ENCODE measurements at regions not wholly inside any gene's neighbourhood (a gene's known extent, or its start where the extent isn't known, plus 50 kb on each side); places are given as distances from the start of the nearest gene placed in this dataset.

GRCh38 chr2:223386189-223386588, 216.0 kb downstream of the SCG2 start:
- Histone ChIP-seq H4K20me1 (ENCODE audit: insufficient read depth, low read length) (no peaks in the 10 kb centered on the region), H3K4me2 (replicated peaks; ENCODE audit: extremely low read depth, low read length, poor library complexity, severe bottlenecking) (no peak overlapping the region), H3K36me3 (replicated peaks in 1 of 2; ENCODE audit: control insufficient read depth in 1 of 2, insufficient read depth in 2 of 2, low read length in 2 of 2) (no peaks in the 10 kb centered on the region), H3K9ac (ENCODE audit: insufficient read depth, low read length, poor library complexity, severe bottlenecking) (no peak overlapping the region), H3K27me3 (ENCODE audit: control insufficient read depth in 2 of 2, insufficient read depth in 2 of 2, low read length in 2 of 2) (no peaks in the 10 kb centered on the region), H3K79me2 (ENCODE audit: insufficient read depth, low read length) (no peaks in the 10 kb centered on the region), H3K4me3 (replicated peaks in 1 of 3; ENCODE audit: low read depth in 2 of 3, low read length in 3 of 3) (no peak overlapping the region), H2AFZ (ENCODE audit: insufficient read depth, low read depth, low read length, poor library complexity, severe bottlenecking) (no peak overlapping the region), H3K27ac (ENCODE audit: low read depth in 1 of 2, low read length in 2 of 2) (no peak overlapping the region), H3K9me3 (replicated peaks in 1 of 2; ENCODE audit: control insufficient read depth in 1 of 2, insufficient read depth in 1 of 2, low read length in 2 of 2) (no peaks in the 10 kb centered on the region), H3K4me1 (ENCODE audit: control insufficient read depth in 1 of 2, insufficient read depth in 2 of 2, low read length in 2 of 2) (no peaks in the 10 kb centered on the region)
- Mint-ChIP-seq H3K9me3 (peaks cover 0 to 3% (median 0%) of the 10 kb centered on the region in 7 donors), H3K36me3 (no peaks in the 10 kb centered on the region), H3K4me1 (no peaks in the 10 kb centered on the region), H3K4me3 (no peak overlapping the region), H3K27ac (no peak overlapping the region), H3K27me3 (ENCODE audit: low read depth in 3 of 3) (no peaks in the 10 kb centered on the region)
- no peak for TF ChIP-seq CTCF (IDR thresholded peaks at IDR 0.05)
- intact Hi-C loops (cut with micrococcal nuclease): no loop called here
- DNase-seq: no peak

- no CpG with 5 or more reads among the region's 4 CpGs for WGBS (ENCODE audit: insufficient coverage)
- H3K4me3 Mint-ChIP-seq: no peak overlapping the region
Measured at GRCh38 chr2:223386984-223387383, 215.2 kb downstream of the SCG2 start.

More at GRCh38 chr2:223386984-223387383, 215.2 kb downstream of the SCG2 start:
- Histone ChIP-seq H3K4me3 (replicated peaks in 1 of 3; ENCODE audit: low read depth in 2 of 3, low read length in 3 of 3) (no peak overlapping the region), H3K9ac (ENCODE audit: insufficient read depth, low read length, poor library complexity, severe bottlenecking) (no peak overlapping the region), H3K4me1 (ENCODE audit: control insufficient read depth in 1 of 2, insufficient read depth in 2 of 2, low read length in 2 of 2) (no peaks in the 10 kb centered on the region), H3K27me3 (ENCODE audit: control insufficient read depth in 2 of 2, insufficient read depth in 2 of 2, low read length in 2 of 2) (no peaks in the 10 kb centered on the region), H4K20me1 (ENCODE audit: insufficient read depth, low read length) (no peaks in the 10 kb centered on the region), H2AFZ (ENCODE audit: insufficient read depth, low read depth, low read length, poor library complexity, severe bottlenecking) (no peak overlapping the region), H3K27ac (ENCODE audit: low read depth in 1 of 2, low read length in 2 of 2) (no peak overlapping the region), H3K4me2 (replicated peaks; ENCODE audit: extremely low read depth, low read length, poor library complexity, severe bottlenecking) (no peak overlapping the region), H3K79me2 (ENCODE audit: insufficient read depth, low read length) (no peaks in the 10 kb centered on the region), H3K9me3 (replicated peaks in 1 of 2; ENCODE audit: control insufficient read depth in 1 of 2, insufficient read depth in 1 of 2, low read length in 2 of 2) (no peaks in the 10 kb centered on the region), H3K36me3 (replicated peaks in 1 of 2; ENCODE audit: control insufficient read depth in 1 of 2, insufficient read depth in 2 of 2, low read length in 2 of 2) (no peaks in the 10 kb centered on the region)
- TF ChIP-seq CTCF (IDR thresholded peaks at IDR 0.05): no peak
- Mint-ChIP-seq H3K36me3 (no peaks in the 10 kb centered on the region), H3K4me1 (no peaks in the 10 kb centered on the region), H3K27me3 (ENCODE audit: low read depth in 3 of 3) (no peaks in the 10 kb centered on the region), H3K9me3 (peaks cover 0 to 3% (median 0%) of the 10 kb centered on the region in 7 donors), H3K27ac (no peak overlapping the region)
- intact Hi-C loops (cut with micrococcal nuclease): no loop called here
- DNase-seq: no peak
